DND-41 (cell line): ENCODE measurements at regions not wholly inside any gene's neighbourhood (a gene's known extent, or its start where the extent isn't known, plus 50 kb on each side); places are given as distances from the start of the nearest gene placed in this dataset.

Source experiments
- ATAC-seq: fragments of 200-7000 bp; cut with Tn5 transposase; 3 replicates; pipeline ENCODE4 v1.9.1; 2021; ENCODE audit warnings: low read depth; ENCODE audit not compliant: insufficient read depth
- DNase-seq: peaks from one replicate; pipeline ENCODE4 v3.0.0-alpha.2; 2020
- H2AFZ ChIP-seq: 2 replicates; pipeline ENCODE4 v1.6.0; 2012; ENCODE audit warnings: low read depth, low read length
- H3K27ac ChIP-seq: 2 replicates; pipeline ENCODE4 v1.5.1; 2012; ENCODE audit warnings: low read length, inconsistent platforms
- H3K27me3 ChIP-seq: fragments of 200-600 bp; sonication (generic); 2 replicates; pipeline ENCODE4 v1.6.0; 2012; ENCODE audit warnings: low read length, mild to moderate bottlenecking, inconsistent platforms; ENCODE audit not compliant: insufficient read depth, poor library complexity
- H3K36me3 ChIP-seq: 2 replicates; pipeline ENCODE4 v1.5.1; 2012; ENCODE audit warnings: low read length, inconsistent platforms; ENCODE audit not compliant: insufficient read depth
- H3K4me1 ChIP-seq: 2 replicates; pipeline ENCODE4 v1.5.1; 2012; ENCODE audit warnings: mild to moderate bottlenecking, low read length; ENCODE audit not compliant: insufficient read depth
- H3K4me2 ChIP-seq: 2 replicates; pipeline ENCODE4 v1.6.0; 2012; ENCODE audit warnings: mild to moderate bottlenecking, moderate library complexity, low read length, inconsistent platforms; ENCODE audit not compliant: insufficient read depth
- H3K4me3 ChIP-seq, 2 experiments: fragments of 200-600 bp in 1 of 2; shearing (Covaris generic) in 1 of 2; 2 replicates each; pipeline ENCODE4 v1.5.1; 2012 to 2016; ENCODE audit warnings: inconsistent platforms in 2 of 2, low read length in 2 of 2, mild to moderate bottlenecking in 2 of 2, low read depth in 1 of 2, moderate library complexity in 1 of 2
- H3K79me2 ChIP-seq: 2 replicates; pipeline ENCODE4 v1.6.0; 2012; ENCODE audit warnings: low read length, inconsistent platforms; ENCODE audit not compliant: insufficient read depth
- H3K9ac ChIP-seq: 2 replicates; pipeline ENCODE4 v1.6.0; 2012; ENCODE audit warnings: low read depth, mild to moderate bottlenecking, inconsistent platforms, low read length, moderate library complexity
- H3K9me3 ChIP-seq: 2 replicates; pipeline ENCODE4 v1.5.1; 2012; ENCODE audit warnings: low read length, moderate library complexity, mild to moderate bottlenecking, inconsistent platforms; ENCODE audit not compliant: insufficient read depth, severe bottlenecking
- H4K20me1 ChIP-seq: 2 replicates; pipeline ENCODE4 v1.6.0; 2012; ENCODE audit warnings: low read length; ENCODE audit not compliant: insufficient read depth
- EZH2 ChIP-seq: IDR thresholded peaks from 3 replicates; pipeline ENCODE4 v1.6.1; 2012; ENCODE audit warnings: borderline replicate concordance, low read depth, mild to moderate bottlenecking, moderate library complexity, low read length, inconsistent platforms; ENCODE audit not compliant: severe bottlenecking
- TF ChIP-seq, protein P1 (sequence below): IDR thresholded peaks from 2 replicates; pipeline ENCODE4 v1.5.1; 2012; ENCODE audit warnings: borderline replicate concordance, low read length, moderate library complexity, mild to moderate bottlenecking; ENCODE audit not compliant: poor library complexity, severe bottlenecking; ENCODE audit errors: extremely low read depth

DNA sequence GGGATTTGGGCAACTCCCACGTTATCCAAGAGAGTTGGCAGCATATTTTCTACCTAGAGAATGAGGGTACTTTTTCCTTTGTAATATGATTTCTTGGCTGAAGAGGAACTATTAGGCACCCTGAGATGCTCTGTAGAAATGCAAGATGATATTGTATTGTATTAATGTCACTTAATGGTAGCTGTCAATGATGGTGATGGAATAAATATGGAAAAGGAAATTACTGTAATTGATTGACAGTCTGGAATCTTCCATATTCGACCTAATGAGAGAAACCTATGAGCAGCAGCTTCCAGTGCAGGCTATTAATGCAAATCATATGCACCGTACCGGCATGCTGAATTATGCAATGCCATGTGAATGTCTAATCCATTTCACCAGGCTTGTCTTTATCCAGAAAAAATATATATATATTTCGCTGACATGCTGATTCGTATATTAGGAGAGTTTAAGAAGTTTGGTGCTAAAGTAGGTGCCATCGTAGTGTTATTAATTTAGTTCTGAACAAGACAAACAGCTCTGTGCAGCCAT lies 494.2 kb upstream of the JARID2 start:
- DNase-seq (no peak), ATAC-seq (no peak)
- no peaks in the 10 kb centered on the region for H3K4me1 ChIP-seq
- no peak overlapping the region for H3K4me3 ChIP-seq
- TF ChIP-seq EZH2: no peak
- TF ChIP-seq, protein P1, sequence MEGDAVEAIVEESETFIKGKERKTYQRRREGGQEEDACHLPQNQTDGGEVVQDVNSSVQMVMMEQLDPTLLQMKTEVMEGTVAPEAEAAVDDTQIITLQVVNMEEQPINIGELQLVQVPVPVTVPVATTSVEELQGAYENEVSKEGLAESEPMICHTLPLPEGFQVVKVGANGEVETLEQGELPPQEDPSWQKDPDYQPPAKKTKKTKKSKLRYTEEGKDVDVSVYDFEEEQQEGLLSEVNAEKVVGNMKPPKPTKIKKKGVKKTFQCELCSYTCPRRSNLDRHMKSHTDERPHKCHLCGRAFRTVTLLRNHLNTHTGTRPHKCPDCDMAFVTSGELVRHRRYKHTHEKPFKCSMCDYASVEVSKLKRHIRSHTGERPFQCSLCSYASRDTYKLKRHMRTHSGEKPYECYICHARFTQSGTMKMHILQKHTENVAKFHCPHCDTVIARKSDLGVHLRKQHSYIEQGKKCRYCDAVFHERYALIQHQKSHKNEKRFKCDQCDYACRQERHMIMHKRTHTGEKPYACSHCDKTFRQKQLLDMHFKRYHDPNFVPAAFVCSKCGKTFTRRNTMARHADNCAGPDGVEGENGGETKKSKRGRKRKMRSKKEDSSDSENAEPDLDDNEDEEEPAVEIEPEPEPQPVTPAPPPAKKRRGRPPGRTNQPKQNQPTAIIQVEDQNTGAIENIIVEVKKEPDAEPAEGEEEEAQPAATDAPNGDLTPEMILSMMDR: no peak
- H3K4me2 ChIP-seq: no peak overlapping the region
- H3K9ac ChIP-seq: no peak overlapping the region
- H2AFZ ChIP-seq: no peak overlapping the region
- H4K20me1 ChIP-seq: no peaks in the 10 kb centered on the region
- H3K79me2 ChIP-seq: no peaks in the 10 kb centered on the region
- H3K36me3 ChIP-seq: no peaks in the 10 kb centered on the region
- H3K9me3 ChIP-seq: no peaks in the 10 kb centered on the region
- H3K27me3 ChIP-seq: no peaks in the 10 kb centered on the region
- H3K27ac ChIP-seq: no peak overlapping the region

DNA sequence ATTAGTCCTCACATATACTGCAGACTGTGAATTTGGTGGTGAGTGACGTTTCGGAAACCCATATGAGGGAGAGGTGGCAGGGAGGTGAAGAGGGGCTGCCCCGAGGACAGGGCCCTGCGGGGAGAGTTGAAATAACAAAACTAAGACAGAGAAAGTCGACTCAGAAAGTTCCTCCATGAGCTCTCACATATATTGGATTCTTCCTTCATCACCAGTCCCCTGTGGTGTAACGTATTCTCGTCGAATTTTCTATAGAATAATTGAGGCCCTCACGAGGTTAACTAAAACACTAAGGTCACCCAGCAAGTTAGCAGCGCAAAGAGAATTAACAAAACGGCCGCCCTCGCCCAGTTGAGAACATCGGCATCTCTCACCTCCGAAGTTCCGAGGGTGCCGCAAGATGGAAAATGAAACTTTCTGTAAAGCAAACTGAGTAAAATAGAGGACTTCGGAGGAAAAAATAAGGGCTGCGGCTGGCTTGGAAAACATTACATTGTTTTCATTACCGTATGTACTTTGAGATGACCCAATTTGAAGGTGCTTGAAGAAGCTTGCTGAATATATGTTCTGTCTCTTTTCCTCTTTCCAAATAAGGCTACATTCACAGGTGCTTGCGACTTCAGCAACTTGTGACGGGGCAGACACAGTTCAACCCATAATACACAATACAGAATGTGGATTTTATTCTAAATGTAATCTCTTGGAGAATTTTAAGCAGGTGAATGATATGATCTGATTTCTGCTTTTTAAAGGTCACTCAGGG lies 490.9 kb upstream of the JARID2 start:
- Histone ChIP-seq H3K9me3 (no peaks in the 10 kb centered on the region), H3K4me1 (no peaks in the 10 kb centered on the region), H2AFZ (no peak overlapping the region), H3K4me3 (no peak overlapping the region), H4K20me1 (no peaks in the 10 kb centered on the region), H3K79me2 (no peaks in the 10 kb centered on the region), H3K9ac (no peak overlapping the region), H3K36me3 (no peaks in the 10 kb centered on the region), H3K27ac (no peak overlapping the region), H3K27me3 (no peaks in the 10 kb centered on the region), H3K4me2 (no peak overlapping the region)
- DNase-seq: no peak
- no peak for ATAC-seq
- TF ChIP-seq, protein P1: no peak
- TF ChIP-seq EZH2: no peak

DNA sequence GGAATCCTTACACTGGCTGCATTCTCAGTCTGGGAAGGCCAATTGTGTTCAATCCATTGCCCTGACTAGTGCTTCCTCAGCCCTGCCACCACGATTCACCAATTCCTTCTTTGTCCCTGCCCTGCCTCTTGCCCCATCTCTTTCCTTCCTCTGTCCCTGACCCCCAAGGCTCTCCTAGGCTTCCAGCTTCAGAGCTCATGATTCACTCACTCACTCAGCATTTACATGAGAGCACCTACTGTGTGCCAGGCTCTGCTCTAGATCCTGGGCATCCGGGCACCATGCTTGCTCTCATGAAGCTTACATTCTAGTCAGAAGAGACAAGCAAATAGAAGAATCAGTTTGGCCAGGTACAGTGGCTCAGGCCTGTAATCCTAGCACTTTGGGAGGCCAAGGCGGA lies 489.5 kb upstream of the JARID2 start:
- H3K36me3 ChIP-seq: no peaks in the 10 kb centered on the region
- H3K4me3 ChIP-seq: no peak overlapping the region
- no peak overlapping the region for H3K9ac ChIP-seq
- no peak for DNase-seq
- H3K79me2 ChIP-seq: no peaks in the 10 kb centered on the region
- H3K9me3 ChIP-seq: no peaks in the 10 kb centered on the region
- no peaks in the 10 kb centered on the region for H3K4me1 ChIP-seq
- ATAC-seq: no peak
- H2AFZ ChIP-seq: no peak overlapping the region
- TF ChIP-seq, protein P1: no peak
- TF ChIP-seq EZH2: no peak
- H3K4me2 ChIP-seq: no peak overlapping the region
- no peaks in the 10 kb centered on the region for H4K20me1 ChIP-seq
- H3K27ac ChIP-seq: no peak overlapping the region
- H3K27me3 ChIP-seq: no peaks in the 10 kb centered on the region
